Activated CD4-positive, CD25-positive, alpha-beta regulatory T cell treated with anti-CD3 and anti-CD28 coated beads, Interleukin-2, amount 50 U/mL, for 72 hours (primary cell): ENCODE measurements at regions not wholly inside any gene's neighbourhood (a gene's known extent, or its start where the extent isn't known, plus 50 kb on each side); places are given as distances from the start of the nearest gene placed in this dataset.
"Not testable (repeated sequence)": the region's sequence is repeated elsewhere in the genome, so short reads cannot be mapped to it uniquely, and the experiment has no call there.

Experiments used
- DNase-seq: peaks from one replicate; pipeline ENCODE4 v3.0.0; 2021

- no peak for DNase-seq
These were observed 157.9 kb upstream of the NBPF11 start for GRCh38 chr1:148309940-148310500.

GRCh38 chr1:148308832-148309458 lies 156.9 kb upstream of the NBPF11 start:
- no peak for DNase-seq

DNA sequence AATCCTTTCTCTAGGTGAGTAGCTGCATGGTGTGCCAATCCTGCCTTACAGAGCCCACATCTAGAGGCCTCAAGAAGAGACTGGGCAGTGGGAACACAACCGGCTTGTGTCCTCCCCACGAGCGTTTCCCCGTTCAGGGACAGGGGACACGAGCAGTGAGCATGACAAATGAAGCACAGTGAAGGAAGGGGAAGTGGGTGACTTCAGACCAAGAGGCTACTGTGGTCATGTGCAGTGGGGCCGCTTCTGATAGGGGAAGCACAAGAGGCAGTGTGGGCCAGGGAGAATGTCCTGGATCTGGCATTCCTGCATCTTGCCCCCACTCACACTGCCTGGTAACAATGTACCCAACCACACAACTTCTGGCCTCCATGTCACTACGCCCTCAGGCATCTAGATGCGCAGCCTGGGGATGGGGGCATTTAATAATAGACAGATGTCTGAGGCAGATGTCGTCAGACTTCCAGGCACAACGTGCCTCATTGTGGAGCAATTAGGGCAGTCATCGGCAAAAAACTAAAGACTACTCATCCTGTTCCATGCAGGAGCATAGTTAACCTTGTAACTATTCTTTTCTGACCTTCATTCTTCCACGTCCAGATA lies 155.6 kb upstream of the NBPF11 start:
- no peak for DNase-seq

DNA sequence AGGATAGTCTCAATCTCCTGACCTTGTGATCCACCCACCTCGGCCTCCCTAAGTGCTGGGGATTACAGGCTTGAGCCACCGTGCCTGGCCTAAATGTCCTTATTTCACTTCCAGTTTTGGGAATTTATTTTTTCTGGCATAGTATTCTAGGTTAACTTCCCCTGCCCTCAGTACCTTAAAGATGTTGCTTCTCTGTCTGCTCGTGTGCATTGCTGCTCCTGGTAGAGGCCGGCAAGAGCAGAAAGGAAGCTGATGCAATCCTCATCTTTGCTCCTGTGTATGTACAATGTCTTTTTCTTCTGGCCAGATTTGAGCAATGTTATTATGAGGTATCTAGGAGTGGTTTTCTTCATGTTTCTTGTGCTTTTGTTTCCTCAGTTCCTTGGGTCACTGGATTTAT lies 152.9 kb upstream of the NBPF11 start:
- DNase-seq = not testable (repeated sequence)

- DNase-seq = peak; percentile 67
These were observed 150.7 kb upstream of the NBPF11 start for GRCh38 chr1:148302586-148303364.

- DNase-seq = not testable (repeated sequence)
These were observed 145.8 kb upstream of the NBPF11 start for GRCh38 chr1:148297852-148298251.

DNA sequence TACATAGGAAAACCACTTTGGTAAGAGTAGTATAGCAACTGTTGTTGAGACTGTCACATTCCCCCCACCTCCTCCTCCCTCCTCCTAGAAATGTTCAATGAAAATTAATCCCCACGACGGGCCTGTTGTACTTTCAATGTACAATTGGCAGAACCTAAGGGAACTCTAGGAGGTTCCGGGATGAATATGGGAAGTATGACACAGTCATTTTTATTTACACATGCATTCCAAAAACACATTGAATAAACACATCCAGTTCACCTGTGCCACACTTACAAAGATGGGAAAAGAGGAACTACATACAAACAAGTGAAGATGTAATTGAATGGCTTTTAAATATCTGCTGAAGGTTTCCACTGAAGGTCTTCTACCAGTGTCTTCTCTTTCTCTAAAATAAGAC lies 144.4 kb upstream of the NBPF11 start:
- DNase-seq = no peak

GRCh38 chr1:148294116-148294807 lies 142.2 kb upstream of the NBPF11 start:
- no peak for DNase-seq

DNA sequence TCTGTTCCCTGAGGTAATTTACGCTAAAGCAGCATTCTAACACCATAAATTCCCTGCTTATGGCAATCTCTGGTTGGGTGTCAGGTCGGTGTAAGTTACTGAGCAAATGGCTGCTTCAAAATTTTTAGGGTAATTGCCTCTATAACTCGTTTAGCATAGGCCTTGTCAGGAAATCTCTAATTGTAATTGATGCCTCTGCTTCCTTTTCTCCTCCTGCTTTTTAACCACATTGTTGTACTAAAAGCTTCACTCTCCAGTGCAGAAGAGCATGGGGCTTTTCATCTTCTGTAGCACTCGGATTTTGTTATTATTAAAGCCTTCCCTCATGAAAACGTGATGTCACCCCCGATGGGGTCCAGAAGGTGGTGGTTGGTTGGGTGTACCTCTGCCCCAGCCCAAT lies 141.6 kb upstream of the NBPF11 start:
- no peak for DNase-seq

DNA sequence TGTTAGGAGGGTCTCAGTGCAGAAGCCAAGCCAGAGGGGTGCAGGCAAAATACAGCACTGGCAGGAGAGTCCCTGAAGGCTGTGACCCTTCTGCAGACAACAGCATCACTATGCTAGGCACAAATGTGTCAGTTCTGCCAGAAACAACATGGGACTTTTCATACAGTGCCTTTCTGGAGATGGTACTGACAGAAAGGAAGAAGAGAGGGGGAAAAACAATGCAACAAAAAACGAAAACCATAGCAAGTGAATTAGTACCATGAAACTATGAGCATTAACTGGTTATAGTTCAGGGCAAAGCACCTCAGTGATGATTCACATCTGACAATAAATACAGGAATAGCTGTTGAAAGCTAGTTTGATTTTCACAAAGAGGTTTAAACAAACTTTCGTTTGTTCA lies 140.8 kb upstream of the NBPF11 start:
- DNase-seq = no peak

DNA sequence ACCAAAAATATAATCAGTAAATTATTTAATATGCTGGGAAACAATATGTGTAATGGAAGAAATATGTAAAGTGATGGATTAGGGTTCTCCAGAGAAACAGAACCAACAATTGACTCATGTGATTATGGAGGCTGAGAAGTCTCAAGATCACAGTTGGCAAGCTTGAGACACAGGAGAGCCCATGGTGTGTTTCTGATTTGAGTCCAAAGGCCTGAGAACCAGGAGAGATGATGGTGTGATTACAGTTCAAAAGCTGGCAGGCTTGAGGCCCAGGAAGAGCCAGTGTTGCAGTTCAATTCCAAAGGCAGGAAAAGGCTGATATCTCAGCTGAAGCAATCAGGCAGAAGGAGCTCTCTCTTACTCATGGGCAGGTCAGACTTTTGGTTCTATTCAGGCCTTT lies 138.8 kb upstream of the NBPF11 start:
- DNase-seq = no peak

- no peak for DNase-seq
These were observed 137.6 kb upstream of the NBPF11 start for GRCh38 chr1:148289647-148290046.

DNA sequence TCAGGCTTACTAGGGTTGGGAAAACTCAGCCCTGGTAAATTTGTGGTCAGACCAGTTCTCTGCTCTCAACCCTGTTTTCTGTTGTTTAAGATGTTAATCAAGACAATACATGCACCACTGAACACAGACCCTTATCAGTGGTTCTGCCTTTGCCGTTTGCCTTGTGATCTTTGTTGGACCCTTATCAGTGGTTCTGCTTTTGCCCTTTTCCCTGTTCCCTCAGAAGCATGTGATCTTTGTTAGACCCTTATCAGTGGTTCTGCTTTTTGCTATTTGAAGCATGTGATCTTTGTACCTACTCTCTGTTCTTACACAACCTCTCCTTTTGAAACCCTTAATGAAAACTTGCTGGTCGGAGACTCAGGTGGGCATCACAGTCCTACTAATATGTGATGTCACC lies 133.9 kb upstream of the NBPF11 start:
- not testable (repeated sequence) for DNase-seq

GRCh38 chr1:148280831-148281572 lies 128.9 kb upstream of the NBPF11 start:
- DNase-seq = not testable (repeated sequence)

GRCh38 chr1:148279002-148279542 lies 127.0 kb upstream of the NBPF11 start:
- not testable (repeated sequence) for DNase-seq

GRCh38 chr1:148277865-148278279 lies 125.8 kb upstream of the NBPF11 start:
- DNase-seq = not testable (repeated sequence)

DNA sequence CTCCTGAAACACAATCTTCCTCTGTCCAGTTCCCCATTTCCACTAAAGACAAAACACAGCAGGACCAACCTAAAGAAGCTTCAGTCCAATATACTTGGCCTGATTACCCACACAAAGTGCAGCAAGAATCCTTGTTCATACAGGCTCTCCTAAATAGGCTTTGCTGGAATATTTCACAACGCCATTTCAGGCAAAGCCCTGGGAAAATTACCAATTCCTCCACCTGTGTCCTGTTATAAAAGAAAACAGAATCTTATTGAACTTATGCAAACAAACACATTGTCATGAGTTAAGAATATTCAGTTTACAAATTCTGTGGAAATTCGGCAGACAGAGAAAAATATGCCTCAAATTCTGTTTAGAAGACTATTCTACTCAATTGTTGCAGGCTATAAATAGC lies 115.0 kb upstream of the NBPF11 start:
- not testable (repeated sequence) for DNase-seq

DNA sequence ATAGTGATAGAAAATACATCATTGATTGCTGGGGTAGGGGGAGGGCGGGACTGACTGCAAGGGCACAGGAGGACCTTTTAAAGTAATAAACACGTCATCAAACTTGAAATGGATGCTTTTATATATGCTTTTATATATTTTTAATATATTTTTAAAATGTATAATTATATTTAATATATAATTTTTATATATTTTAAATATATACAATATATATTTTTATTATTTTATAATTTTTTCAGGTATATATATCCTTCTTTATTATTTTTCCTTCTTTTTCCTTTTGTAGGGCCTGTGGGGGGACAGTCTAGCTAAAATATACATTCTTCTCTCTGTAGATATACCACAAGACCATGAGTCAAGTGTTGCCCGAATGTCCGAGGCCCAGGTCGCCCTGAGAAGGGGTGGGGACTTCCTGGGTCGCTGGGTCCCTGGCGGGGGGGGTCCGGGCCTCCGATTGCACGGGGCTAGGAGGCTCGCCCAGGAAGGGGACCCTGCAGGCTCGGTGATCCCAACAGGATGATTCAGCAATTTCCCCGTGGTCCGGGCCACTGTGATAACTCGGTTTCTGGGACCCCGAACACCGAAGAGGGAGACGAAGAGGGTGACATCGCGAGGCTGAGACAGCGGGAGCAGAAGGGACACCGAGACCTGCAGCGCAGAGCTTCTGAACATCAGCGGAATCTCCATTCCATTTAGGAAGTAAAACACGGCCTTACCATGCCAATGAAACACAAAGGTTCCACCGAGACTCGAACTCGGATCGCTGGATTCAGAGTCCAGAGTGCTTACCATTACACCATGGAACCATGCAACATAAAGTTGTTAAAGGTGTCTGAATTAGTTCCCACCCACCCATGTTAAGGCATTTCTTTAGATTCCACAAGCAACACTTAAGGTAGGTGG lies 112.5 kb upstream of the NBPF11 start:
- no peak for DNase-seq

- DNase-seq = no peak
These were observed 111.8 kb upstream of the NBPF11 start for GRCh38 chr1:148263906-148264255.

- peak; percentile 51 for DNase-seq
These were observed 111.2 kb upstream of the NBPF11 start for GRCh38 chr1:148263128-148263905.
